ENCODE measurements at regions not wholly inside any gene's neighbourhood (a gene's known extent, or its start where the extent isn't known, plus 50 kb on each side); places are given as distances from the start of the nearest gene placed in this dataset.

GRCh38 chr4:125780747-125781146, 466.0 kb downstream of the FAT4 start:
- no peak overlapping the region for H3K27ac ChIP-seq
- DNase-seq: no peak
- 75 to 81% methylated on average over 3 of the region's 3 CpGs for WGBS, 2 donors
- H3K27me3 ChIP-seq: no peaks in the 10 kb centered on the region
- no peaks in the 10 kb centered on the region for H3K9me3 ChIP-seq
- peaks cover 0 to 10% (median 3%) of the 10 kb centered on the region in 4 donors for H3K4me1 ChIP-seq
- intact Hi-C loops (cut with DNase I): no loop called here
- TF ChIP-seq, protein P1, sequence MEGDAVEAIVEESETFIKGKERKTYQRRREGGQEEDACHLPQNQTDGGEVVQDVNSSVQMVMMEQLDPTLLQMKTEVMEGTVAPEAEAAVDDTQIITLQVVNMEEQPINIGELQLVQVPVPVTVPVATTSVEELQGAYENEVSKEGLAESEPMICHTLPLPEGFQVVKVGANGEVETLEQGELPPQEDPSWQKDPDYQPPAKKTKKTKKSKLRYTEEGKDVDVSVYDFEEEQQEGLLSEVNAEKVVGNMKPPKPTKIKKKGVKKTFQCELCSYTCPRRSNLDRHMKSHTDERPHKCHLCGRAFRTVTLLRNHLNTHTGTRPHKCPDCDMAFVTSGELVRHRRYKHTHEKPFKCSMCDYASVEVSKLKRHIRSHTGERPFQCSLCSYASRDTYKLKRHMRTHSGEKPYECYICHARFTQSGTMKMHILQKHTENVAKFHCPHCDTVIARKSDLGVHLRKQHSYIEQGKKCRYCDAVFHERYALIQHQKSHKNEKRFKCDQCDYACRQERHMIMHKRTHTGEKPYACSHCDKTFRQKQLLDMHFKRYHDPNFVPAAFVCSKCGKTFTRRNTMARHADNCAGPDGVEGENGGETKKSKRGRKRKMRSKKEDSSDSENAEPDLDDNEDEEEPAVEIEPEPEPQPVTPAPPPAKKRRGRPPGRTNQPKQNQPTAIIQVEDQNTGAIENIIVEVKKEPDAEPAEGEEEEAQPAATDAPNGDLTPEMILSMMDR (IDR thresholded peaks at IDR 0.05): no peak
- no peak for TF ChIP-seq POLR2AphosphoS5 (IDR thresholded peaks at IDR 0.05)
- no peak for TF ChIP-seq POLR2A (IDR thresholded peaks at IDR 0.05)
- TF ChIP-seq EP300 (IDR thresholded peaks at IDR 0.05): no peak
- no peak overlapping the region for H3K4me3 ChIP-seq
- no peaks in the 10 kb centered on the region for H3K36me3 ChIP-seq

DNA sequence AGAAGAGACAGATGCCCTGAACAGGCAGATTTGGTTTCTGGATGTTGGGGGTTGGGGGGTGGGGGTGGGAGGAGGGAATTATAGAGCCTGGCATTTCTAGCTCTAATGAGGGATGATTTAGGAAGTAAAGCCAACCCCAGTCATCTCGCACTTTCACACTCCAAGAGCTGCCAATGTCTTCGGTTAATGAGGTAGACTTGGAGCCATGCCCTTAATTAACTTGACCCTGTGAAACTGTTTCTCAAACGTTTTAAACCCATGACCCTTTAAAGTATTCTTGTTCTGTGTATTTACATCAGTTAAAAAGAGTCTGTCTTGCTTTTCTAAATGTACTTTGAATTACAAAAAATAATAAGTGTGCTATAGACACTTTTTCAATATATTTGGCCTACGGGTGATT, 466.9 kb downstream of the FAT4 start:
- intact Hi-C loops (cut with DNase I): no loop called here
- Histone ChIP-seq H3K4me3 (no peak overlapping the region), H3K36me3 (no peaks in the 10 kb centered on the region), H3K9me3 (no peaks in the 10 kb centered on the region), H3K27me3 (no peaks in the 10 kb centered on the region), H3K4me1 (peaks cover 0 to 10% (median 3%) of the 10 kb centered on the region in 4 donors), H3K27ac (no peak overlapping the region)
- TF ChIP-seq POLR2A (IDR thresholded peaks at IDR 0.05) (no peak), EP300 (IDR thresholded peaks at IDR 0.05) (no peak), POLR2AphosphoS5 (IDR thresholded peaks at IDR 0.05) (no peak)
- TF ChIP-seq, protein P1 (IDR thresholded peaks at IDR 0.05): no peak
- WGBS, 2 donors: 51 to 64% methylated on average over 4 of the region's 4 CpGs
- no peak for DNase-seq

DNA sequence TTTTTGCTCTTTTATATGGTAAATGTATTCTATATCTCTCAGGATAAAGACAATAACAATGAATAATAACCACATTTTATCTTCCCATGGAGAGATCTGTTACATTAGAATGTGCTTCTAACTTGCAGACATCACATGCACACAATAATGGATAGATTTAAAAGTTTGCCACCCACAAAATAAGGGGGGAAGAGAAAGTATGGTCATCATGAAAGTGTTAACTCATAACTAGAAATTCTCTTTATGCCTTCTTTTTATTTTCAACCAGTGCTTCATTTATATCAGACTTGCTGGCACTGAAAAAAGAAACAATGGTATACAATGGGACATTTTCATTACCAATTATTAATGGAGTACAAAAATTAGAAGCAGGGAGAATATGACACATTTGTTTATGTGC, 470.0 kb downstream of the FAT4 start:
- no peak for DNase-seq
- TF ChIP-seq, protein P1 (IDR thresholded peaks at IDR 0.05): no peak
- TF ChIP-seq POLR2A (IDR thresholded peaks at IDR 0.05) (no peak), EP300 (IDR thresholded peaks at IDR 0.05) (no peak), POLR2AphosphoS5 (IDR thresholded peaks at IDR 0.05) (no peak)

GRCh38 chr4:125787707-125788106, 473.0 kb downstream of the FAT4 start:
- DNase-seq: no peak

More for the DNA sequence above, 470.0 kb downstream of the FAT4 start:
- Histone ChIP-seq H3K9me3 (no peaks in the 10 kb centered on the region), H3K27me3 (no peaks in the 10 kb centered on the region), H3K4me1 (peaks cover 0 to 9% (median 3%) of the 10 kb centered on the region in 4 donors), H3K27ac (no peak overlapping the region), H3K36me3 (no peaks in the 10 kb centered on the region), H3K4me3 (no peak overlapping the region)
- intact Hi-C loops (cut with DNase I): no loop called here

GRCh38 chr4:125789023-125789422, 474.3 kb downstream of the FAT4 start:
- H3K36me3 ChIP-seq: no peaks in the 10 kb centered on the region
- TF ChIP-seq, protein P1 (IDR thresholded peaks at IDR 0.05): no peak
- no peak for TF ChIP-seq POLR2AphosphoS5 (IDR thresholded peaks at IDR 0.05)
- TF ChIP-seq POLR2A (IDR thresholded peaks at IDR 0.05): no peak
- no peak overlapping the region for H3K4me3 ChIP-seq
- DNase-seq: no peak
- no peaks in the 10 kb centered on the region for H3K27me3 ChIP-seq
- no peaks in the 10 kb centered on the region for H3K4me1 ChIP-seq
- H3K27ac ChIP-seq: no peak overlapping the region
- intact Hi-C loops (cut with DNase I): no loop called here
- no peaks in the 10 kb centered on the region for H3K9me3 ChIP-seq

More at GRCh38 chr4:125787707-125788106, 473.0 kb downstream of the FAT4 start:
- no peaks in the 10 kb centered on the region for H3K36me3 ChIP-seq
- no peak overlapping the region for H3K27ac ChIP-seq
- no peak for TF ChIP-seq EP300 (IDR thresholded peaks at IDR 0.05)
- no peak for TF ChIP-seq POLR2AphosphoS5 (IDR thresholded peaks at IDR 0.05)
- no peak for TF ChIP-seq POLR2A (IDR thresholded peaks at IDR 0.05)
- TF ChIP-seq, protein P1 (IDR thresholded peaks at IDR 0.05): no peak
- intact Hi-C loops (cut with DNase I): no loop called here
- no peak overlapping the region for H3K4me3 ChIP-seq
- no peaks in the 10 kb centered on the region for H3K27me3 ChIP-seq
- H3K4me1 ChIP-seq: no peaks in the 10 kb centered on the region
- H3K9me3 ChIP-seq: no peaks in the 10 kb centered on the region
